NCI-H2029 (cell line): ENCODE measurements at regions not wholly inside any gene's neighbourhood (a gene's known extent, or its start where the extent isn't known, plus 50 kb on each side); places are given as distances from the start of the nearest gene placed in this dataset.
"Not testable (repeated sequence)": the region's sequence is repeated elsewhere in the genome, so short reads cannot be mapped to it uniquely, and the experiment has no call there.

ENCODE experiments used
- DNase-seq: peaks from one replicate; lab custom pipeline; 2025; lab: John Stamatoyannopoulos, UW

GRCh38 chr10:31124852-31125251, 93.2 kb upstream of the ZNF438 start:
- DNase-seq = no peak

GRCh38 chr10:31125789-31126188, 94.1 kb upstream of the ZNF438 start:
- no peak for DNase-seq

- no peak for DNase-seq
Measured at GRCh38 chr10:31126593-31126992, 94.9 kb upstream of the ZNF438 start.

GRCh38 chr10:31128536-31128935, 96.9 kb upstream of the ZNF438 start:
- no peak for DNase-seq

GRCh38 chr10:31129271-31129670, 97.6 kb upstream of the ZNF438 start:
- DNase-seq = no peak

- no peak for DNase-seq
Measured at GRCh38 chr10:31129880-31130405, 98.3 kb upstream of the ZNF438 start.

GRCh38 chr10:31130406-31130805, 98.7 kb upstream of the ZNF438 start:
- DNase-seq = no peak

GRCh38 chr10:31131251-31131650, 99.6 kb upstream of the ZNF438 start:
- DNase-seq = no peak

- DNase-seq = no peak
Measured at GRCh38 chr10:31132681-31133244, 101.1 kb upstream of the ZNF438 start.

GRCh38 chr10:31133251-31133791, 101.7 kb upstream of the ZNF438 start:
- DNase-seq = no peak

GRCh38 chr10:31133792-31134310, 102.2 kb upstream of the ZNF438 start:
- DNase-seq = peak; percentile 51

- DNase-seq = no peak
Measured at GRCh38 chr10:31134311-31134952, 102.8 kb upstream of the ZNF438 start.

GRCh38 chr10:31135171-31135570, 103.5 kb upstream of the ZNF438 start:
- no peak for DNase-seq

GRCh38 chr10:31135791-31136190, 104.1 kb upstream of the ZNF438 start:
- DNase-seq = not testable (repeated sequence)

- no peak for DNase-seq
Measured at GRCh38 chr10:31136386-31136785, 104.7 kb upstream of the ZNF438 start.

- DNase-seq = no peak
Measured at GRCh38 chr10:31136930-31137885, 105.5 kb upstream of the ZNF438 start.

GRCh38 chr10:31138026-31138553, 106.4 kb upstream of the ZNF438 start:
- DNase-seq = no peak

GRCh38 chr10:31139497-31139896, 107.8 kb upstream of the ZNF438 start:
- DNase-seq = no peak

GRCh38 chr10:31140716-31141115, 109.1 kb upstream of the ZNF438 start:
- no peak for DNase-seq

GRCh38 chr10:31142026-31142425, 110.4 kb upstream of the ZNF438 start:
- no peak for DNase-seq

GRCh38 chr10:31143331-31143935, 111.8 kb upstream of the ZNF438 start:
- no peak for DNase-seq
